ENCODE measurements at regions not wholly inside any gene's neighbourhood (a gene's known extent, or its start where the extent isn't known, plus 50 kb on each side); places are given as distances from the start of the nearest gene placed in this dataset.

DNA sequence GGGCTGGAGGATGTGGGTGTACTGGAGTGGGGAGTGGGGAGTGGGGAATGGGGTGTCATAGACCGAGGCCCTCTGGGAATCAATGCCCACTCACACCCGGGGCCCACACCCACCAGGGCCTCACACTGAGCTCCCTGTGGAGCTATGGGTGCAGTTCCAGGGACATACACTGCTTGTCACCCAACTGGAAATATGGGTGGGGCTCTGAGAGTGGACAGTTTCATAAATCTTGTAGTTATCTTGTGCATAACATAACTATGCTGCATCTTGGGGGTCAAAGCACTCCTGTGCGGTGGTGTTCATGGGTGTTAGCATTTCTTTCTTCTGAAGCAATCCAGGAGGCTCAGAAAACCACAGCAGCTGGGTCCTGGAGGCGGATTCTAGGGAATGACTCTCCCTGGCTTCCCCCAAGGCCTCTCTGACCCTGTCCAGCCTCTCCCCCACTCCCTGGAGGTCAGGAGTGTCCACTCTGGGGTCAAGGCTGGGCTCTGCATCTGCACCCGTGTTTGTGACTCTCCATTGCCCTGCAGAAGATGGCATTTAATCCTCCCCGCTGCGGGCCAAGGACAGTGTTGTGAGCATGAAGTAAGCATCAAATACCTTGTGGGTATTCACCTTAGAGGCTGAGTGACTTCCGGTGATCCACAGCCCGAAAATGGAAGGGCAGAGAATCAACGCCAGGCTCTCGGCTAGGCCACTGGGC lies 172.5 kb downstream of the CTTN start:
- DNase-seq (ENCODE audit: low spot score), result no peak

DNA sequence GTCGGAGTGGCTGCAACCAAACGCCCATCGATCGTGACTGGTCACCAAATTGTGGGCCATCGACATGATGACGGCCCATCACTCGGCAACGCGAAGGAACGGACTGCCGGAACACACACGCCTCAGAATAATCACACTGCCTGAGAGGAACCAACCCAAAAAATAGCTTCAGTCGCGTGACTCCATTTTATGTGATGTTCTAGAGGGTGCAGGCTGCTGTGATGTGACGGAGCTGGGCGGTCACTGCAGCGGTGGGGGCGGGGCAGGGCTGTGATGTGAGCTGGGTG lies 174.6 kb downstream of the CTTN start:
- no peak for DNase-seq (ENCODE audit: low spot score)

DNA sequence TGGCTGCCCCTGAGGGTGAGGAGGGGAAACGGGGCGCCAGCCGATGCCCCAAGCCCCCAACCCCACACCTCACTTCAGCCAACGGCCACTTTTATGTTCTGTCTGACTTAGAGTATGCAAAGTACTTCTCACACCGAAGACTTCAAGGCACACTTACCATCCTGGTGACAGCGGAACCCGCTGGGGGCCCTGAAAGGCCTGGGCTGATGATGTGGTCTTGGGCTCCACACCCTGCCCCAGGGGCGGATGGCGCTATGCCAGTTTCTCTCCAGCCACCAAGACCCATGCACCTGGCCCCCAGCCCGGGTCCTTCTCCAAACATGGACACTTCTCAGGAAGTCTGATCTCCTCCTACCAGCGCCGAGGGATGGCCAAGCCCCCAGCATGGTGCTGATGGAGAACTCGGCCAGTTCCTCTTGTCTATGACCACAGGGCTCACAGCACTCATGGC lies 175.4 kb downstream of the CTTN start:
- no peak for DNase-seq (ENCODE audit: low spot score)

DNA sequence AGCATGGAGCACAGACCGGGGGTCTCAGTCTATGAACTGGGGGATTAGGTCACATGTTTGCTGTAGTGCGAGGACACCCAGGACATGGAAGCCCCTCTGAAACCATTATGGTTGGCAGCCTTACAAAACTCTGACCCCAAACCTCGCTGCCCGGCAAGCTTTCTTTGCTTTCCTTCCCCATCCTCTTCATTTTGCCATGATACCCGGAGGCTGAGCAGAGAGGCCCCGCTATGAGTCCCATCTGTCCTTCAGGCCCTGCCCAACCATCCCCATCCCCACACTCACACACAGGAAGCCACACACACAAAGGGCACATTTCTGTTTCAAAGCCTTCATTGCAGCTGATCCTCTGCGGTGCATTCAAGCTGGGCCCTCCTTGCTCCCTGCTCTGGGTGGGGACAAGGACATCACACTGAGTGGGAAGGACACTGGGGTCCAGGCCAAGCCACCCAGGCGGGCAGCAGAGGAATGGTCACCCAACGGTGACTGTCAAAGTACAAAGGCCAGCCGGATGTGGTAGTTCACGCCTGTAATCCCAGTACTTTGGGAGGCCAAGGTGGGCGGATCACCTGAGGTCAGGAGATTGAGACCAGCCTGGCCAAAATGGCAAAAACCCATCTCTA lies 176.5 kb downstream of the CTTN start:
- DNase-seq (ENCODE audit: low spot score), result no peak

DNA sequence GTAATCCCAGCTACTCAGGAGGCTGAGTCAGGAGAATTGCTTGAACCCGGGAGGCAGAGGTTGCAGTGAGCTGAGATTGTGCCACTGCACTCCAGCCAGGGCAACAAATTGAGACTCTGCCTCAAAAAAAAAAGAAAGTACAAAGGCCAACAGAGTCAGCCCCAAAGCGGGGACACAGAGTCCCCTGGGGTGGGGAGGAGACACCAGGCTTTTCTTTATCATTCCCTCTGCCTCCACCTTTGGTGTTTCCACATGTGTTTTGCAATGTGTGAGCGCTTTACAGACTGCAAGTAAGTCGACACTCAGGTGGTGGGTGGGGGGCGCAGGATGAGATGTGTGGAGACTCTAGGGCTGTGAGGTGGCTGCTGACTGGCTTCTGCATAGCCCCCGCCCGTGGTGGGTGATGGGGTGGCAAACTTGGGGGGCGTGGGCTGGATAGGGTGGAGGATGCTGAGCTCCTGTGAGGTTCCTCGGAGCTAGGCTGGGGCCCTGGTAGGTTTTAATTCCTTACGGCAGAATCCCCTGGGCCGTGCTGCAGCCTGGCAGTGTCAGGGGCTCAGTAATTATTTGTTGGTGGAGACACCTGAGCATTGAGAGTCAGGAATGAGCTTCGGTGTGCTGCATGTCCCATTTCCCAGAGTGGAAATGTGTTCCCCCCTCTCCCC lies 177.2 kb downstream of the CTTN start:
- DNase-seq (ENCODE audit: low spot score), result no peak

DNA sequence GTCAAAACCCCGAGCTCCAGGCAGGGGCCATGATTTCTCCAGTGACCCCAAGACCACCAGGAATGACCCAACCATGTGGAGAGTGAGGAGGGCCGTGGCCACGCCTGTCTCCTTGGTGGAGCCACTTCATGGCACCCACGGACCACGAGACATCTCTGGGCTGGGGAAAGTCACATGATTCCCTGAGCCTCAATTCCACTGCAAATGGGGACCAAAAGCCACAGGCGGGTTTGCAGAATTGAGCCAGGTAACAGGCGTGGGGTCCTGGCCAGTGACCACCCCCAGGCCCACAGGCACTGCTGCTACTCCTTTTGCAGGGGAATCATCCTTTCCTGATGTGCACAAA lies 178.9 kb downstream of the CTTN start:
- DNase-seq (ENCODE audit: low spot score), result no peak

DNA sequence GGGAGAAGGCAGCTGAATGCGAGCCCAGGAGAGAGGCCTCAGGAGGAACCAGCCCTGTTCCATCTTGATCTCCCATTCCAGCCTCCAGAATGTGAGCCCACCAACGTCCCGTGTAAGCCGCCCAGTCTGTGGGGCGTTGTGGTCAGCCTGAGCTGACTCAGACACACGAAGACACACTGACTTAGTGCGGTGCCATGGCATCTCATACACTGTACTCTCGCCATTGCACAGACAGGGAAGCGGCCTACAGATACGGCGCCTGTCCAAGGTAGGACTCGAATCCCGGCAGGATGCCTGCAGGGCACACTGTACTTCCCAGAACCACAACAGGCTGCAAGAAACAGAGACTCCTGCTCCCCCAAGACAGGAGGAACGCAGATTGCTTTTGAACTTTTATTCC lies 179.6 kb downstream of the CTTN start:
- no peak for DNase-seq (ENCODE audit: low spot score)

DNA sequence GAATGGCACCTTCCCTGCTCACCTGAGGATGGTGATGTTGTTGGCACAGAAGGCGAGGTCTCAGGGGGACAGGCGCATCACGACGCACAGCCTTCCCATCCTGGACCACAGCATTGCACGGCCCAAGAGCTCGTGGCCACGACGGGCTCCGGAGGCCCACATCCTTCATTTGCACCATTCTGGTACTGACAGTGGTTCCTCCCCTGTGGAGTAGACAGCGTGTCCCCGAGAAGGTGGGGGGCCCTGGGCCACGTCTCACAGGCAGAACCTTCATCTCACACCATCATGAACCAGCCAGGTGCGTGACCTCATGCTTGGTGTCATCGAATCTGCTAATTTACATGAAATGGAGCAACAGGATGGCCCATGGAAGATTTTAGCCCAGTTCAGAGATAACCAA lies 180.0 kb downstream of the CTTN start:
- DNase-seq (ENCODE audit: low spot score), result no peak

DNA sequence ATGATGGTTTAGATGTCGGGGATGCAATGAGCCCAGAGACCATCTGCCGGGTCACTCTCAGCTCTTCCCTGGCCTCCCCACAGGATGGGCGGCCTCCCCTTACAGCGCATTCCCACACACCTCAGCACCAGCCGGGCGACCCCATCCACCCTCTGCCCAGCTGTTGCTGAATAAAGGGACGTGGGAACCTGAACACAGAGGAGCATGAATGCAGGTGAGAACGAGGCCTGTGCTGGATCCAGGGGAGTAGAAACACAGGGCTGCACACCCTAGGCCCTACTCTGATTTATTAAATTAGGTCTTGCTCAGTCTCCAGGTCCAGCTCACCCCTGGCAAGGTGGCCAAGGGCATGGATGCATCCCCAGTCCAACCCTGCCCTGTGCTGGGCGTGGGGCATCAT lies 180.5 kb downstream of the CTTN start:
- no peak for DNase-seq (ENCODE audit: low spot score)

DNA sequence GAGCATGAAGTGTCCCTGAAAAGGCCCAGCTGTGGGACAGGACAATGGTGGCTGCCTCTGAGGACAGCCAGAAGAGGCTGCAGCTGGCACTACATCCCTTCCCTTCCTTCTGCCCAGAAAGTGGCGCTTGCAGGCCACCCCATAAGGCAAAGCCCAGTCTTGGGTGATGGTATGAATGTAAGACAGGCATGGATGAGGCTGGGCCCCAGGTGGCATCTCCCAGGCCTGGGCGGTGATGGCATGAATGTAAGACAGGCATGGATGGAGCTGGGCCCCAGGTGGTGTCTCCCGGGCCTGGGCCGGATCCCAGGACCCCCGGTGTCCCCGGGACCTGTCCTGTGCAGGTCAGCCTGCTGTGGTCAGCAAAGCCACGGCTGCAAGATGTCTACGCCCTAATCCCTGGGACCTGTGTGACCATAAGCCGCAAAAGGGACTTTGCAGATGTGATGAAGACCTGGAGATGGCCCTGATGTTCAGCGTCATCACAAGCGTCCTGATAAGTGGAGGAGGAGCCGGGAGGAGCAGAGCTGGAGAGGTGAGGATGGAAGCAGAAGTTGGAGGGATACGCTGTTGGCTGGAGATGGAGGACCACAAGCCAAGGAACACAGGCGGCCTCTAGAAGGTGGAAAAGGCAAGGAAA lies 181.1 kb downstream of the CTTN start:
- DNase-seq (ENCODE audit: low spot score), result no peak

DNA sequence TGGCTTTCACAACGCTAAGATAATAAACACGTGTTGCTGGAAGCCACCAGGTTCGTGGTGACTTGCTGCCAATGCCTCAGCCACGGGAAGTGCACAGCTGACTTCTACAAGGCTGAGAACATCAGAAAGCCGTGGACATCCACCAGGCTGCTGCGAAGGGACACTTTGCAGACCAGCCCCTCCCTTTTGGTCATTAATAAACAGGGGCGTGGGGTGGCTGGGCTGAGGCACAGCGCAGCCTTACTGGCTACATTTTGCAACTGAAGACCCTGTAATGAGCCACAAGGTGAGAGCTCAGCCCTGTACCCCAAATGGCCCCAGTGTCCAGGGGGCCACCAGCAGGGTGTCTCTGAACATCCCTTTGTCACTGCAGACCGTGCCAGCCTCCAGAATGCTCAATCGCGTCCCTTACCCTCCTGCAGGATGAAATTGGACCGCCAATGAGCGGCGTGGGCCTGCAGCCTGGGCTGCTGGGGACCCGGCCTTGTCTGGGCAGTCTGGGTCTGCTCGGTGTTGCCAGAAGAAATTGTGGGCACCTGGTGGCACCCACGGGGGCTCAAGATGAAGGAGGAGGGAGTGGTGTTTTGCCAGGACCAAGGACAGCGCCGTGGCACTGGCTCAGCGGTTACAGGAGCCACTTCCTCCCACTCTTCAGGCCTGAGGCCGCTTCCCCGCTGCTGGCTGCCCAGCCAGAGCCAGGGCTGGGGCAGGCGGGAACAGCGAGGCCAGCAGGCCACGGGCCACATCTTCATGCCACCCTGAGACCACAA lies 181.9 kb downstream of the CTTN start:
- DNase-seq (ENCODE audit: low spot score), result no peak

DNA sequence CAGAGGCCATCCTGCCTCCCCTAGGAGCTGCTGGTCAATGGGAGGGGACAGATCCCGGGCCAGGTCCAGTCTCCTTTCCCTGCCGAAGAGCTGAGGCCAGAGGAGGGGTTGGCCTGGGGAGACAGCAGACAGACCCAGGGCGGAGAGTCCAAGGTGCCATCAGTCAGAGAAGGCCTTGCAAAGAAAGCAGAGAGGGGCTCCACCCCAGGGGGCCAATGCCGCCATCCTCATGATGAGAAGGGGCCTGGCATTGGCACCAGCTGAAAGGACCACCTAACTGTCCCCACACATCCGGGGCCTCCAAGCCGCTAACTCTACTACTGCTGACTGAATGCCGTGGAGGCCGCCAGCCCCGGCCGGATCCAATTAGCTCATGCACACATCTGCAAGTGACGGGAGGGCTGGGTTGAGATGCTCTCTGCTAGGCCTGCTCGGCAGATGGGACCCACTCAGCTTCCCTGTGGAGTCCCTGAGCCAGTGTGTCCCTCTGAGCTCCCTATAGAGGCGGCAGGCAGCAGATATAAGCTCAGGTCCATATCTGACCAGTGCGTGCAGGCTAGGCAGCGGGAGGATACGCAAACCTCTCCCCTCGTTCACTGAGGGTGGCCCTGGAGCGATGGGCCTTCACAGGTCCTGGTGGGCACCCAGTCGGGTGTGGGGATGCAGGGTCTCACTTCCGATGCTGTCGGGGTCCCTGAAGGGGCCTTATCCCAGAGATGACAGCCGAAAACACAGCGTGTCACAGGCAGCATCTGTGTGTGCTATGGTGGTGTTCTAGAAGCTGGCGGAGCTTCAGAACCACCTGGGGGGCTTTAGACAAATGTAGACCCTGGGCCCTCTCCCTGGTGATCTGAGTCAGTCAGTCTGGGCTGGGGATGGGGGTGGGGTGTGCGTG lies 183.9 kb downstream of the CTTN start:
- DNase-seq (ENCODE audit: low spot score), result no peak

DNA sequence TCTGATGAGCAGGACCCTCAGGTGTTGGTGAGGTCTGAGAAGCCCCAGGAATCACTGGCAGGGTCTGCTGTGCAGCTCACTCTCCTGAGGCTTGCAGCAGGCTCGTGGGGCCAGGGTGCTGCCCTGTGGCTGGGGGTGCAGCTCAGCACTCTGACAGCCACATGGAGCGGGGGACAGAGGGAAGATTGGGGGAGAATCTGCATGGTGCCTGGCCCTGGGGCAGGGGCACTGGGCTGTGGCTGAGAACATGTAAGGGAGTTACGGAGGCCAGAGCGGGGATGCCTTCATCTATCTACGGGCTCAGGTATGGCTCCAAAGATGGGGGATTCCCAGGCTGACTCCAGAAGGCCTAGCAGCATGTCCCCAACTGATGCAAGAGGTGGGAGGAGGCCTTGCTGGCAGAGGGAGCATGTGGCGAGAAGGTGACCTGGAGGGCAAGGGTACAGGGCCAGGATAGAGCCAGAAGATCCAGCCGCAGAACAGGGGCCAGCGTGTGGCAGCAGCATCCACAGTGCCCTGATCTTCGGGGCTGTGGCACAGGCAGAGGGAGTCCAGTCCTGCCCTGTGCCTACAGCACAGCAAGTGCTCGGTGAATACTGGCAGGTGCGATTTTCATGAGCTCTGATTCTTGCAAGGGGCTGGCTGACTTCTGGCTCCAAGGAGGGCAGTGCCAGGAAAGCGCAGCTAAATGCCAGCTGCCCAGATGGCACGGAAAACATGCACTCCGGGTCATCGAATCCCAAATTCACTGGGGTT lies 184.7 kb downstream of the CTTN start:
- no peak for DNase-seq (ENCODE audit: low spot score)

DNA sequence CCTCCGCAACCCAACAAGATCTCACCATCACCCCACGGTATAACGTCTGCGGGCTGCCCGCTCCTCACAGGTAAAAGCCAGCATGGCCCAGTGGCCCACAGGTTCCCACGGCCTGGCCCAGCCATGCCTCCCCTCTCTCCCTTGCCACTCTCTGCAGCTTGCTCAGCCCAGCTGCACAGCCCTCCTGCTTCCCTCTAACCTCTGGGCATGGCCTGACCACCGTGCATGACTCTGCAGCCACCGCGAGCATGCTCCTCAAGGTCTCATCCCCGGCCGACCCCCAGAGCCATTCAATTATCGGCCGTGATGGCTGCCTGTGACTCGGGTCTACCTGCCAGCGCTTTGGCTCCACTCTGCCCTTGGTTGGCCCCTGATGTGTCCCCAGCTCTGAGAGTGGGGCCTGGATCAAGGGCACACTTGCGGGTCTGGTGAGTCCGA lies 185.5 kb downstream of the CTTN start:
- no peak for DNase-seq (ENCODE audit: low spot score)

DNA sequence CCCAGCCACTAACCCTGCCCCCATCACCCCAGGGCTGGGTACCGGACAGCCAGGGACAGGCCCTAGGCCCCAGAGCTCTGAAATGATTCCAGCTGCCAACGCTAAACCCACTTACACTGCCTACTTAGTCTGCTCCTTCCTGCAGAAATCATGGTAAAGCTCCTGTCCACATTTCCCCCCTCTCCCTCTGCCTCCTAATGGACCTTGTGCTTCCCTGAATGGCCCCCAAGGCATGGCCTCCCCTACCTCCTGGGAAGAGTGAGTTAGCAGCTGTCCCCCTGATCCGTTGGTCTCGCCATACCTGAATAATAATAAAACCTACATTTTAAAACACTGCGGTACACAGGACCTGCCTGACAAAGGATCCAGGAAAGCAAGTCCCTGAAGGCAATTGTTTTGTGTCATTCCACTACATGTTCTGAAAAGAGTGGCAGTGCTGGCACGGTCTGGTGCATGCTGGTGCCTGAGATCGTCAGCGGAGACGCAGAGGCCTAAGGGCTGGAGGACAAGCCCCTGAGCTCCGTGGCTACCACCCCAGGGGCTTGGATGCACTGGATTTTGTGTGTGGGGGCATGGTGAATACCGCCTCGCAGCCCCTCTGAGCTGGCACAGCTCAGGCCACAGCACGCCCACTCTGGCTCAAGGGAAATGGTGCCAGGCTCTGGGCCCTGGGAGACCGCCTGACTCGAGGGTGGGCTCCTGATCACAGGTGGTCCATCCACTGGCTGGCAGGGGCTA lies 186.3 kb downstream of the CTTN start:
- no peak for DNase-seq (ENCODE audit: low spot score)

DNA sequence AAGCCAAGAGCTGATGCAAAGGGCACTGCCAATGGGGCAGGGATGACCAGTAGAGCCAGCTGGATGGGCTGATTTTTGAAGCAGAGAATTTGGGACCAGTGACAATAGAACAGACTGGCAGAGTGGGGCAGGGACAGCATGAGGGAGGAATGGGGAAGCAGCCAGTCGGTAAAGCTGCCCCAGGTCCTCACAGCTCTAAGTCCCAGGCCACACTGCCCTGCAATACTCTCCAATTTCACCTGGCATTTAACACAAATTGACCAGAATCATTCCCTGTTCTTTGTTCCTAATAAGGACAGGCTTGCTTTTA lies 186.9 kb downstream of the CTTN start:
- DNase-seq (ENCODE audit: low spot score), result no peak

DNA sequence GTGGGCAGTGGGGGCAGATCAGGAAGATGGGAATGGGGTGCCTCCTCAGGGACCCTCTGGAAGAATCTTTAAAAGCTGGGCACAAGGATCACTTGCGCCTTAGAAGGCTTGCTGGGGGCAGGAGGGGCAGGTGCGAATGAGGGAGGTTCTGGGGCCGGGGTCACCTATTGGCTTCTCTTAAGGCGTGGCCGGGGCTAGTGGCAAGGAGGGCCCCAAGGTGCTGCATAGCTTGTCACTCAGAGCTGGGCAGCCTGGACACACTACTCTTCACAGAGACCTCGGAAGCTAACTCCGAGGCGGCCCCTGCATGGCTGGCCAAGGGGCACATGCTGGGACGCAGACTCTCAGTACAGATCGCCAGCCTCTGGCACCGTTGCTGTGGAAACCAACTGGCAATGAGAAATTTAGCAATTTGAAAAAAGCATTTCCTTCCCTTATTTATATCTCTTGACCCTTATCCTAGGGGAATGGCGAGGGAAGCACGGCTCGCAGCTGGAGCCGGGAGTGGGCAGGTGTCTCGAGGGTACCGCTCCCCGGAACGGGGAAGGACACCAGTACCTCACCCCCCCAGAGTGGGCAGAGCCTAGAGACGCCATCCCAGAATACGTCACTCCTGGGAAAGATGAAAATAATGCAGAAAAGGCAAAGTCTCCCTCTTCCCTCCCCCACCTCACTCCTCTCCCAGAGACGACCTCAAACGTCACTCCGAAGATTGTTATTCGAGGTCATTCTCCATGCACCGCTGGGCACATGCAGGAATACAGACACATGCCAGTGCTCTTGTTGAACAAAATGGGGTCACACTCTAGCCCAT lies 188.1 kb downstream of the CTTN start:
- DNase-seq (ENCODE audit: low spot score), result no peak

DNA sequence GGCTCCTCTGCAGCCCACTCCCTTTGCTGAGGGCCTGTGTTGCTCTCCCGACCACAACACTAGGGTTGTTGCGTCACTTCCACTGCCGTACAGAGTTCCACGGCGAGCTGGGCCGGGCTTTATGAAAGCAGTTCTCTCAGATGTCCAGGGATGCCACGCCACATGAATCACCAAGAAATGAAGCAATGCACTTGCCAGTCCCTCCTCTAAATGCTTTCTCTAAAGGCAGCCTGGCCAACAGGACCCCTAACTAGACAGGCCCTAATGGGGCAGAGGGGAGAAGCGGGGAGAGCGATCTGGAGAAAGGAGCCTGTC lies 188.7 kb downstream of the CTTN start:
- no peak for DNase-seq (ENCODE audit: low spot score)

DNA sequence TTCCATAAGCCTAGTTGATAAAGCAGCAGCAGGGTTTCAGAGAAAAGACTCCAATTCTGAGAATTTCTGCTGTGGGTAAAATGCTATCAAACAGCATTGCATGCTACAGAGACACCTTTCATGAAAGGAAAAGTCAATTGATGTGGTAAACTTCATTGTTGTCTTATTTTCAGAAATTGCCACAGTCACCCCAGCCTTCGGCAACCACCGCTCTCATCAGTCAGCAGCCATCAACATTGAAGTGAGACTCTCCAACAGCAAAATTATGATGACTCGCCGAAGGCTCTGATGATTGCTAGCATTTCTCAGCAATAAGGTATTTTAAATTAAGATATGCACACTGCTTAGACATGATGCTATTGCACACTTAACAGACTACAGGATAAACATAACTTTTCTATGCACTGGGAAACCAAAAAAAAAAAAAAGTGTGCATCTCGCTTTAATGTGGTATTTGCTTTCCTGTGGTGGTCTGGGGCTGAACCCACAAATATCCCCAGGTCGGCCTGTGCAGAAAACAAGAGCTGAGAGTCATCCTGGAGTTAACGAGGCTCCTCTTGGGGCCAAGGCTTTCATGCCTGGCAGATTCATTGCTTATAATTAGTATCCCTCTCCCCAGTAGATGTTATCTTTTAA lies 192.1 kb downstream of the CTTN start:
- no peak for DNase-seq (ENCODE audit: low spot score)

Data from NAMALWA (cell line).